ENCODE measurements at regions not wholly inside any gene's neighbourhood (a gene's known extent, or its start where the extent isn't known, plus 50 kb on each side); places are given as distances from the start of the nearest gene placed in this dataset.
"Not testable (repeated sequence)": the region's sequence is repeated elsewhere in the genome, so short reads cannot be mapped to it uniquely, and the experiment has no call there.

DNA sequence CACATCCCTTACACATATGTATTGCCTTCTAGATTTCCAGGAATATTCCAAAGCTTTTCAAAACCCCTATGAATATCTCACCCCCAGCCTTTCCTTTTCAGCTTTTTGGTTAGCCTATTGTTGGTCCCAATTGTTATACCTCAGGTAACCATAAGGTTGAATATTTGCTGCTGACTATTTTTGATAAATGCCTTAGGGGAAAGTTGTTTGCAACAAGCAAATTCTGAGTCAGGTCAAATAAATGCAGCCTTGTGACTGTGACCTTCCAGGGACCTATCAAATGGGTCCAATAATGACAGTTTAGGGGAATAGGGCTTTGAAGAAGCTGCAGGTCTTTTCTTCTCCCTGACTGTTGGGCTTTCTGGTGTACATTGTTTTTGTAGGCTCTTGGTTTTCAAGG is 699.7 kb downstream of the NTRK3 start:
- DNase-seq: no peak
- TF ChIP-seq, protein P1, sequence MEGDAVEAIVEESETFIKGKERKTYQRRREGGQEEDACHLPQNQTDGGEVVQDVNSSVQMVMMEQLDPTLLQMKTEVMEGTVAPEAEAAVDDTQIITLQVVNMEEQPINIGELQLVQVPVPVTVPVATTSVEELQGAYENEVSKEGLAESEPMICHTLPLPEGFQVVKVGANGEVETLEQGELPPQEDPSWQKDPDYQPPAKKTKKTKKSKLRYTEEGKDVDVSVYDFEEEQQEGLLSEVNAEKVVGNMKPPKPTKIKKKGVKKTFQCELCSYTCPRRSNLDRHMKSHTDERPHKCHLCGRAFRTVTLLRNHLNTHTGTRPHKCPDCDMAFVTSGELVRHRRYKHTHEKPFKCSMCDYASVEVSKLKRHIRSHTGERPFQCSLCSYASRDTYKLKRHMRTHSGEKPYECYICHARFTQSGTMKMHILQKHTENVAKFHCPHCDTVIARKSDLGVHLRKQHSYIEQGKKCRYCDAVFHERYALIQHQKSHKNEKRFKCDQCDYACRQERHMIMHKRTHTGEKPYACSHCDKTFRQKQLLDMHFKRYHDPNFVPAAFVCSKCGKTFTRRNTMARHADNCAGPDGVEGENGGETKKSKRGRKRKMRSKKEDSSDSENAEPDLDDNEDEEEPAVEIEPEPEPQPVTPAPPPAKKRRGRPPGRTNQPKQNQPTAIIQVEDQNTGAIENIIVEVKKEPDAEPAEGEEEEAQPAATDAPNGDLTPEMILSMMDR (IDR thresholded peaks at IDR 0.05): no peak
- no peak for TF ChIP-seq POLR2A (IDR thresholded peaks at IDR 0.05)
- peaks cover 6% of the 10 kb centered on the region for H3K4me1 ChIP-seq
- H3K27me3 ChIP-seq: no peaks in the 10 kb centered on the region
- no peak overlapping the region for H3K27ac ChIP-seq
- H3K36me3 ChIP-seq (replicated peaks in 1 of 2; ENCODE audit: insufficient read depth in 1 of 2, low read depth in 2 of 2): no peaks in the 10 kb centered on the region
- no peak for ATAC-seq
- intact Hi-C loops (cut with DNase I): no loop called here
- no peak overlapping the region for H3K4me3 ChIP-seq
- H3K9me3 ChIP-seq: no peaks in the 10 kb centered on the region

DNA sequence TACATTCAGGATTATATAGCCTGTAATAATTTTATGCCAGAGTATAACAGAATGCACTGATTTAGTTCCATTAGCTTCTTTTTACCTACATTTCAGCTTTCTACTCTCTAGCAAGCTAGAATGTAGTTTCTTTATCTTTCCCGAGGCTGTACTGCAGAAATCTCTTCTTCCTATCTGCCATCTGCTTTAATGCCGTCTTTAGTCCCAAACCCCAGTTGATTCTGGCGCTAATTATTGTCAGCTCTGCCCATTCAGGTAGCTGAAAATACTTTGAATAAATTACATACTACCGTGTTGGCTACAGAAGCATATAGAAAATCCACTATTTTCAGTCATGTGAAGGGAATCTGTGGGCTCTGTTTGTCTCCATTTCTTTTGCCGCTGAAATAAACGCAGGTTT is 706.7 kb downstream of the NTRK3 start:
- TF ChIP-seq POLR2A (IDR thresholded peaks at IDR 0.05): no peak
- TF ChIP-seq, protein P1 (IDR thresholded peaks at IDR 0.05): no peak
- Histone ChIP-seq H3K36me3 (replicated peaks in 1 of 2; ENCODE audit: insufficient read depth in 1 of 2, low read depth in 2 of 2) (no peaks in the 10 kb centered on the region), H3K27ac (no peak overlapping the region), H3K4me1 (no peaks in the 10 kb centered on the region), H3K4me3 (no peak overlapping the region), H3K27me3 (peaks cover 0 to 5% of the 10 kb centered on the region in 2 donors), H3K9me3 (no peaks in the 10 kb centered on the region)
- no peak for DNase-seq
- ATAC-seq: no peak
- intact Hi-C loops (cut with DNase I): no loop called here
- 60 to 72% methylated on average over 6 of the region's 6 CpGs for WGBS, 2 donors

DNA sequence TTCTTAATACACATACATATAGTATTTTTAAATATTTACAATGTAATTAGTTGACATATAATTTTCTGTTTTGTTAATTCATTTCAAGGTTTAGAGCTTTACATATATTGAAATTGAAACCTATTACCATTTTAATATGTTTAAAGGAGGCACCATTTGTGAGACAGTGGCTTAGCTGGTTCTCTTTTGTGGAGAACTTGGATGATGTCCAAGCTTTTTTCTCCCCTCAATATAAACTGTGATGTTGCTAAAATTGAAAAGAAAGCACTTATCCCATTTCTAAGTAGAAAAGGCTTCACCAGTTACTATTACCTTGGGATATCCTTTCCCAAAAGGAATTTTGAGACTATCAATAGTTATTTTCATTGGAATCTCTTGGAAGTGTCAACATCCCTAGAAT is 707.2 kb downstream of the NTRK3 start:
- intact Hi-C loops (cut with DNase I): no loop called here
- peaks cover 0 to 5% of the 10 kb centered on the region in 2 donors for H3K27me3 ChIP-seq
- no peak overlapping the region for H3K4me3 ChIP-seq
- no peaks in the 10 kb centered on the region for H3K9me3 ChIP-seq
- no peak overlapping the region for H3K27ac ChIP-seq
- H3K4me1 ChIP-seq: no peaks in the 10 kb centered on the region
- H3K36me3 ChIP-seq (replicated peaks in 1 of 2; ENCODE audit: insufficient read depth in 1 of 2, low read depth in 2 of 2): no peaks in the 10 kb centered on the region
- no peak for TF ChIP-seq POLR2A (IDR thresholded peaks at IDR 0.05)
- TF ChIP-seq, protein P1 (IDR thresholded peaks at IDR 0.05): no peak
- ATAC-seq (no peak), DNase-seq (no peak)

DNA sequence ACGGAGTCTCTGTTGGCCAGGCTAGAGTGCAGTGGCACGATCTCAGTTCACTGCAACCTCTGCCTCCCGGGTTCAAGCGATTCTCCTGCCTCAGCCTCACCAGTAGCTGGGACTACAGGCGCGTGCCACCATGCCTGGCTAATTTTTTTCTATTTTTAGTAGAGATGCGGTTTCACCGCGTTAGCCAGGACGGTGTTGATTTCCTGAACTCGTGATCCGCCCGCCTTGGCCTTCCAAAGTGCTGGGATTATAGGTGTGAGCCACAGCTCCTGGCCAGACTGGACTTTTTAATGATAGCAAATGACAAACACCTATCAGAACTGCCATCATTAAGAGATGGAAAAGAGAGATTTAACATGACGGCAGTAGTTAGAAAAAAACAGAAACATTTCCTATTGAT is 707.9 kb downstream of the NTRK3 start:
- ATAC-seq; H3K27ac ChIP-seq; H3K4me1 ChIP-seq; H3K36me3 ChIP-seq (replicated peaks in 1 of 2; ENCODE audit: insufficient read depth in 1 of 2, low read depth in 2 of 2); H3K9me3 ChIP-seq; DNase-seq; H3K27me3 ChIP-seq; intact Hi-C loops (cut with DNase I); H3K4me3 ChIP-seq: not testable (repeated sequence)
- WGBS, 2 donors: 71 to 75% methylated on average over 14 of the region's 14 CpGs

DNA sequence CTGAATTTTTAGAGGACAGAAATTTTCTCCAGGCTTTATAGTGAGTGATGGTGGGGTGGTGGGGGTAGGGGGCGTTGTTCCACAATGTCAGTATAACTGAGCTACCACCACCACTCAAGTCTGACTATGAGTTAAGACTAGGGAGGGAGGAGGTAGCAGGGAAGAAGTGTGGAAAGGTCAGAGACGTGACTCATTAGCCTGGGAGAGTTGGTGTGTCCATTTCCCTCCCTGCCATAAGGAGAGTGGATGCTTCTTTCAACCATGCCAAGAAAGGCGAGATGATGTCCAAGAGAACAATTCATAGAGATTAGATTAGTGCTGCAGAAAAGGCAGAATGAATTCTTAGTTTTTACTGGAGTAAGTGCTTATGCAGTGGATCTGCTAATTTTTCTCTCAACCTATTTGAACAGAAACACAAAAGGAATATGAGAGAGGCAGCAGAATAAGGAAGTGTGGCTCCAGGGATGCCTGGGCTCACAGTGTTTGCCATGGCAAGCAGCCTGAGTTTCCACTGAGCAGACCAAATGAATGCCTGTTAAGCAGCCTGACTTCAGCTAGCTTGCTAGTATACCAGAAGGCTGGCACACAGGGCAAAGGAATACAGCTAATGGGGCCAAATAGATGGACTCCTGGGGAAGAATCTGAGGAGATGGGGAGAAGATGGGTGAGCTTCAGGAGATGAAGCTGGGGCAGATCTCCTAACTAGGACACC is 708.9 kb downstream of the NTRK3 start:
- no peak for TF ChIP-seq POLR2A (IDR thresholded peaks at IDR 0.05)
- TF ChIP-seq, protein P1 (IDR thresholded peaks at IDR 0.05): no peak
- Histone ChIP-seq H3K36me3 (replicated peaks in 1 of 2; ENCODE audit: insufficient read depth in 1 of 2, low read depth in 2 of 2) (no peaks in the 10 kb centered on the region), H3K27me3 (peaks cover 0 to 5% of the 10 kb centered on the region in 2 donors), H3K4me1 (no peaks in the 10 kb centered on the region), H3K27ac (no peak overlapping the region), H3K9me3 (no peaks in the 10 kb centered on the region), H3K4me3 (no peak overlapping the region)
- intact Hi-C loops (cut with DNase I): no loop called here
- 37 to 46% methylated on average over 3 of the region's 3 CpGs for WGBS, 2 donors
- DNase-seq (no peak), ATAC-seq (no peak)

Measured in body of pancreas (tissue), 4 donors.